ENCODE measurements at regions not wholly inside any gene's neighbourhood (a gene's known extent, or its start where the extent isn't known, plus 50 kb on each side); places are given as distances from the start of the nearest gene placed in this dataset.

DNA sequence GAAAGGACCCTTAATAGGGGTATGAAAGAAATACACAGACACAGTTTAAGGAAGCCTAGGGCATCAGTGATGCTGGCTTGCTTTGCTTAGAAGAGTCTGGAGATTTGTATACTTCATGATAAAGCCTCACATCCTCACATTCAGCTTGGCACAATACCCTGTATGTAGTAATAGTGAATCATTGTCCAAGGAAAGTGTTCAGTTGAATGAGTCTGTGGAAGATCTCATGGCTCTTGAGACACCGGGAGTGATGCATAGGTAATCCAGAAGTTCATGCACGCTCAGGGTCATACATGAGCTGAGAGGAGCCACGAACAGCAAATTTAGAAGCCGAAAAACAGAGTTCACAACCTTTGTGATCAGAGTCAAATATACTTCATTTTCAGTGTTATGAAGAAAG is 537.2 kb upstream of the TMPRSS15 start:
- no peak overlapping the region for H3K4me3 ChIP-seq (ENCODE audit: low read depth, low read length)
- H3K36me3 ChIP-seq (ENCODE audit: control insufficient read depth, insufficient read depth, low read length) = no peaks in the 10 kb centered on the region
- TF ChIP-seq, protein P1, sequence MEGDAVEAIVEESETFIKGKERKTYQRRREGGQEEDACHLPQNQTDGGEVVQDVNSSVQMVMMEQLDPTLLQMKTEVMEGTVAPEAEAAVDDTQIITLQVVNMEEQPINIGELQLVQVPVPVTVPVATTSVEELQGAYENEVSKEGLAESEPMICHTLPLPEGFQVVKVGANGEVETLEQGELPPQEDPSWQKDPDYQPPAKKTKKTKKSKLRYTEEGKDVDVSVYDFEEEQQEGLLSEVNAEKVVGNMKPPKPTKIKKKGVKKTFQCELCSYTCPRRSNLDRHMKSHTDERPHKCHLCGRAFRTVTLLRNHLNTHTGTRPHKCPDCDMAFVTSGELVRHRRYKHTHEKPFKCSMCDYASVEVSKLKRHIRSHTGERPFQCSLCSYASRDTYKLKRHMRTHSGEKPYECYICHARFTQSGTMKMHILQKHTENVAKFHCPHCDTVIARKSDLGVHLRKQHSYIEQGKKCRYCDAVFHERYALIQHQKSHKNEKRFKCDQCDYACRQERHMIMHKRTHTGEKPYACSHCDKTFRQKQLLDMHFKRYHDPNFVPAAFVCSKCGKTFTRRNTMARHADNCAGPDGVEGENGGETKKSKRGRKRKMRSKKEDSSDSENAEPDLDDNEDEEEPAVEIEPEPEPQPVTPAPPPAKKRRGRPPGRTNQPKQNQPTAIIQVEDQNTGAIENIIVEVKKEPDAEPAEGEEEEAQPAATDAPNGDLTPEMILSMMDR (IDR thresholded peaks at IDR 0.05; ENCODE audit: insufficient read depth, low read length, poor library complexity, severe bottlenecking) = no peak
- no peak for DNase-seq (ENCODE audit: low read depth)
- no peaks in the 10 kb centered on the region for H3K27me3 ChIP-seq (ENCODE audit: control insufficient read depth, insufficient read depth, low read length)

DNA sequence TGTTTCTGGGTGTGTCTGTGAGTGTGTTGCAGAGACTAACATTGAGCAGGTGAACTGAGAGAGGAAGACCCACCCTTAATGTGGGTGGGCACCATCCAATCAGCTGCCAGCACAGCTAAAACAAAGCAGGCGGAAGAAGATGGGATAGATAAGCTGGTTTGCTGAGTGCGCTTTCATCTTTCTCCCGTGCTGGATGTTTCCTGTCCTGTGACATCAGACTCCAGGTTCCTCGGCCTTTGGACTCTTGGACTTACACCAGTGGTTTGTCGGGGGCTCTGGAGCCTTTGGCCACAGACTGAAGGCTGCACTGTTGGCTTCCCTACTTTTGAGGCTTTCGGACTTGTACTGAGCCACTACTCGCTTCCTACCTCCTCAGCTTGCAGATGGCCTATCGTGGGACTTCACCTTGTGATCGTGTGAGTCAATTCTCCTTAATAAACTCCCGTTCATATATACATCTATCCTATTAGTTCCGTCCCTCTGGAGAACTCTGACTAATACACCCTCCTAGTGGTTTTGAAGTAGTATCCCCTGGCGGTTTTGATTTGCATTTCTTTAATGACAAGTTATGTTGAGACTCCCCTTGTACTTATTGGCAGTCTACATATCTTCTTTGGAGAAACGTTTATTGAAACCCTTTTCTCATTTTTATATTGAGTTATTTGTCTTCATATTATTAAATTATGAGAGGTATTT is 546.6 kb upstream of the TMPRSS15 start:
- H3K4me3 ChIP-seq (ENCODE audit: low read depth, low read length) = no peak overlapping the region
- H3K36me3 ChIP-seq (ENCODE audit: control insufficient read depth, insufficient read depth, low read length) = no peaks in the 10 kb centered on the region
- no peak for DNase-seq (ENCODE audit: low read depth)
- no peaks in the 10 kb centered on the region for H3K27me3 ChIP-seq (ENCODE audit: control insufficient read depth, insufficient read depth, low read length)
- TF ChIP-seq, protein P1 (IDR thresholded peaks at IDR 0.05; ENCODE audit: insufficient read depth, low read length, poor library complexity, severe bottlenecking) = no peak

DNA sequence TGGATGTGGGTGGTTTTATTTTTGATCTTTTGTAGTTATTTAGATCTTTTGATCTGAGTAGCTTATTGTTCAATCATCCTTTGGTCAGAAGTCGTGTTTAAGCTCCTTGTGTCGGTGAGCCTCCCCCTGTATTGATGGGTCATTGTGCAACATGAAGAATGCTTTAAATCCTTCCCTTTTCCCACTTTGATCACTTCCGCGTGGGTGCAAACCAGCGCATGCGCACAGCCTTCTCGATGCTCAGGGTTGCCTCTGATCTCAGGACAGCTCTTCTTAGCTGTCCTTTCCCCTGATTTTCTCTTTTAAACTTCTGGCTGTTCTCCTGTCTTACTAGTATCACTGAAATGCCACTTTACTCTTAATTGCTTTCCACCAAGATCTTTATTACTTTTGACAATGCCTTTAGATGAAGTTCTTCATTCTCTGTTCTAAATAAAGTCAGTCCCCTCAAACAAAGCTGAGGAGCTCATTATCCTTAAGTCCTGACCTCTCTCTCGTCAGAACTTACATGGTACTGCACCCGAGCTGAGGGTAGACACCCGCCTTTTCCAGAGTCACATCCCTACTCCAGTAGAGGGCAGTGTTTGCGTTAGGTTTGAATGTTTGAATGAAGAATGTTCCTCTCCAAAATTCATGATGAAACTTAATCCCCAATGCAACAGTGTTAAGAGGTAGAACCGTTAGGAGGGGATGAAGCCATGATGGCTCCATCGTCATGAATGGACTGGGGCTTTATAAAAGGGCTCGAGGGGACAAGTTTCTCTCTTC is 547.9 kb upstream of the TMPRSS15 start:
- TF ChIP-seq, protein P1 (IDR thresholded peaks at IDR 0.05; ENCODE audit: insufficient read depth, low read length, poor library complexity, severe bottlenecking) = peak; percentile 68
- Histone ChIP-seq H3K4me3 (ENCODE audit: low read depth, low read length) (no peak overlapping the region), H3K27me3 (ENCODE audit: control insufficient read depth, insufficient read depth, low read length) (no peaks in the 10 kb centered on the region), H3K36me3 (ENCODE audit: control insufficient read depth, insufficient read depth, low read length) (no peaks in the 10 kb centered on the region)
- peak; percentile 5 for DNase-seq (ENCODE audit: low read depth)

DNA sequence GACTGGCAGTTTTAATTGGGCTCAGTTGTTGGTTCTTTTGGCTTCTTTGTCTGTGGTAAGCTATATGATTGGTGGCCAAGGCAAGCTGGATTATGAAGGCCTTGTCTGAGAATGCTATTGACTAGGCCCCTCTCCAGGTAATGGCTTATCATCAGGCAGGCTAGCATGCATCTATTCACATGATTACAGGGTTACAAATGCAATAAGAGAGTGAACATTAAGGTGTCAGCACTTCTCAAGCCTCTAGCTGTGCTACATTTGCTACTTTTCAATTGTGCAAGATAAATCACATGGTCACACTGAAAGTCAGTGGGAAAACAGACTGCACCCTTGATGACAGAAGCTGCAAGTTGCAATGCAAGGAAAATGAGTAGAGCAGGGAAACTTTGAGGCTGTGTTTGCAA is 550.9 kb upstream of the TMPRSS15 start:
- no peaks in the 10 kb centered on the region for H3K27me3 ChIP-seq (ENCODE audit: control insufficient read depth, insufficient read depth, low read length)
- no peak for DNase-seq (ENCODE audit: low read depth)
- TF ChIP-seq, protein P1 (IDR thresholded peaks at IDR 0.05; ENCODE audit: insufficient read depth, low read length, poor library complexity, severe bottlenecking) = no peak

DNA sequence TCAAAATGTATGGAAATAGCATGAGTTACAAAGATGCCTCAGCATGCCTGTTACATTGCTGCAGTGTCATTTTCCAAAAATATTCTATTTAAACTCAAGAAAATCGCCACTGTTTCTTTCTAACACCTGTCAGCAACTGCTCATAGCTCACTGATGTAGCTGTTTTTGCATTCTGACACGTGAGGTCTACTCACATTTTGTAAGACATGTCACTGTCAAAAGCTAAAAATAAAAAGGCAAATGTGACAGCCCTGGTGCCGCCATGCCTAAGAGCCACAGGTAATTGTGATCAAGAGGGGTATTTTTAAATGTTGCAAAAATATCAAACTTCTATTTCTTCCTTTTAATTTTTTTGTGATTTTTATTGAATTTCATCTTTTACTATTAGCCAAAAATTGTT is 556.2 kb upstream of the TMPRSS15 start:
- Histone ChIP-seq H3K27me3 (ENCODE audit: control insufficient read depth, insufficient read depth, low read length) (no peaks in the 10 kb centered on the region), H3K36me3 (ENCODE audit: control insufficient read depth, insufficient read depth, low read length) (no peaks in the 10 kb centered on the region), H3K4me3 (ENCODE audit: low read depth, low read length) (no peak overlapping the region)
- TF ChIP-seq, protein P1 (IDR thresholded peaks at IDR 0.05; ENCODE audit: insufficient read depth, low read length, poor library complexity, severe bottlenecking) = no peak
- no peak for DNase-seq (ENCODE audit: low read depth)

More for the DNA sequence above, 550.9 kb upstream of the TMPRSS15 start:
- no peak overlapping the region for H3K4me3 ChIP-seq (ENCODE audit: low read depth, low read length)
- H3K36me3 ChIP-seq (ENCODE audit: control insufficient read depth, insufficient read depth, low read length) = no peaks in the 10 kb centered on the region
